GM12878 (cell line): ENCODE measurements at regions not wholly inside any gene's neighbourhood (a gene's known extent, or its start where the extent isn't known, plus 50 kb on each side); places are given as distances from the start of the nearest gene placed in this dataset.
A peak's percentile ranks its signal among the peaks of the same experiment; 100 is the strongest.

Experiments
- CTCF ChIP-seq, 3 experiments: IDR thresholded peaks in 2 of 3; conservative IDR thresholded peaks in 1 of 3; 2 replicates each; pipeline ENCODE4 v1.5.1; 2011; ENCODE audit warnings: low read depth in 3 of 3, low read length in 3 of 3, mild to moderate bottlenecking in 3 of 3, control low read depth in 2 of 3, moderate library complexity in 2 of 3, inconsistent platforms in 1 of 3, mixed read lengths in 1 of 3; ENCODE audit not compliant: control insufficient read depth in 2 of 3, insufficient read depth in 1 of 3; ENCODE audit errors: extremely low read depth in 1 of 3
- NR2F1 ChIP-seq: fragments of 450-650 bp; conservative IDR thresholded peaks from 2 replicates; pipeline ENCODE4 v1.6.1; 2017; ENCODE audit warnings: mild to moderate bottlenecking
- POLR2A ChIP-seq: IDR thresholded peaks from 2 replicates; pipeline ENCODE4 v1.6.1; 2011; ENCODE audit warnings: low read depth, mild to moderate bottlenecking, low read length
- RELA ChIP-seq: fragments of 450-650 bp; IDR thresholded peaks from 2 replicates; pipeline ENCODE4 v1.8.0; 2014; ENCODE audit warnings: borderline replicate concordance; ENCODE audit not compliant: partially characterized antibody
- SREBF1 ChIP-seq: IDR thresholded peaks from 2 replicates; pipeline ENCODE4 v1.6.1; 2012; ENCODE audit warnings: mild to moderate bottlenecking, low read length

DNA sequence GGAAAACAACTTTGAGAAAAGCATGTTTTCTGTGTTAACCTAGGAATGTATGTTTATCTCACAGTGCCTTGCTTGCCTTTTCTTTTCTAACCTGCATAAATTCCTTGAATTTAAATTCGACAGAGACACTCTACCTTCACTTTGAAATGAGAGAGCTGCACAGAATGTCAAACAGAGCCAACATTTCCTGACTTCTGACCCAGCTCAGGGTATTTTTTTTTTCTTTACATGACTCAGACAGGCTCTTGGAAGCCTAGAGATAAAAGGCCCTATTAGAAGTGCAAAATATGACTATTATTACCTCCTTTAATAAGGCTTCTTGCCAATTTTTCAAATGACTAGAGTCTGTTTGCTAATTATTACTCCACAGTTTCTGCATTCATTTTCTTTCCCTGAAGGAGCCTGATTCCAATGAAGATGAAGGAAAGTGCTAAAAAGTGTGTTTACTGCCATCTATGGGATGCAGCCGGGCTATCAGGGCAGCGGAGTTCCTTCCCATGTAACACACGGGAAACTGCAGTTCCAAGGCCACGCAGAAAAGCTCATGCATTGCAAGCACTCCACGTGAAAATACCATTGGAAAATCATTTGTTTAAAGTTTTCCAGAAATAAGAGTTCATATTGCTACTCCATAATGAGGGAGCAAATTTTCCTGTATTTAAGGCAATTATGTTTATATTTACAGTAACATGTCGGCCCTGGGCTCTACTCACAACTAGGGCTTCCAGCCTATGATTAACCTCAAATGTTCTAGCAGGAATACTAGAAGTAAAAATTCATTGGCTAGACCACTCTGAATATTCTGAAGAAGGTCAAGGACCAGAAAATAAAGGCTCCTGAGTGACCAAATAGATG, 485.6 kb downstream of the ZSWIM6 start:
- TF ChIP-seq RELA (no peak), CTCF (IDR thresholded peaks at IDR 0.05 in 2 of 3, conservative IDR thresholded peaks at IDR 0.05 in 1 of 3; ENCODE audit: control insufficient read depth in 2 of 3, extremely low read depth in 1 of 3, insufficient read depth in 1 of 3, low read depth in 3 of 3, low read length in 3 of 3) (peak in 2 of 3 experiments; percentile 7 to 25; a peak in 3 of 6 replicates), SREBF1 (no peak), NR2F1 (no peak), POLR2A (no peak)
